HuH-7.5 (cell line): ENCODE measurements at regions not wholly inside any gene's neighbourhood (a gene's known extent, or its start where the extent isn't known, plus 50 kb on each side); places are given as distances from the start of the nearest gene placed in this dataset.
"Not testable (repeated sequence)": the region's sequence is repeated elsewhere in the genome, so short reads cannot be mapped to it uniquely, and the experiment has no call there.

Experiments used
- DNase-seq: peaks from one replicate; pipeline ENCODE4 v3.0.0; 2011; ENCODE audit warnings: low spot score

DNA sequence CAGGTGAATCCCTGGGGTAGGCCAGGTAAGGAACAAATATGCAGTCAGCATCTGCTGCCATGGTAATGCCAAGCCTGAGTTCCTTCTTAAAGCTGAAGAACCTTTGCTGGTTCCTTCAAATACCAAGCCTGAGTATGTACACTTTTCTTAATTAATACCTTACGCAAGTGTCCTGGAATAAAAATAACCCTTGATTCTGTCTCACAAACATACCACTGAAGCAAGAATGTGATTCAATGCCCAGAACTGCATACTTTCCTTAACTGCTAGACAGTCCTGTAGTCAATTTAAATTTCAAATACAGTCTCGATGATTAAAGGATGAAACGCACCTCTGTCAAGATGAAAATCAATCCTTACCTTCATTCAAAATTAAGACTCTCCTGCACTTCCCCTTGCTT lies 634.0 kb upstream of the CHRM3 start:
- DNase-seq: no peak

DNA sequence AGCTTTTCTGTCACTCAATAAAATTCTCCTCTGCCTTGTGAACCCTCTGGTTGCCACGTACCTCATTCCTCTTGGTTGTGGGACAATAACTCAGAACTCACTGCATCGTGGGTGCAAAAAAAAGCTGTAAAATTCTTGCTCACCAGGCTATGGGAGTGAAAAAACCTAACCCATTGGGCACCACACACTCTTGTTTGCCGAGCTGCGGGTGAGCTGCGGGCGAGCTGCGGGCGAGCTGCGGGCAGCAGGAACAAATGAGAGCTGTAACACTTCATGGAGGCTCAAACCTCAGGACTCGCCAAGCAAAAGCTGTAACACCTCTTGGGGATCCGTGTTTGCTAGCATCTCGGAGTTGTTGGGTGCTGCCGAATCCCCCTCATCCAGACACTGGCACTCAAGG lies 641.3 kb upstream of the CHRM3 start:
- no peak for DNase-seq

DNA sequence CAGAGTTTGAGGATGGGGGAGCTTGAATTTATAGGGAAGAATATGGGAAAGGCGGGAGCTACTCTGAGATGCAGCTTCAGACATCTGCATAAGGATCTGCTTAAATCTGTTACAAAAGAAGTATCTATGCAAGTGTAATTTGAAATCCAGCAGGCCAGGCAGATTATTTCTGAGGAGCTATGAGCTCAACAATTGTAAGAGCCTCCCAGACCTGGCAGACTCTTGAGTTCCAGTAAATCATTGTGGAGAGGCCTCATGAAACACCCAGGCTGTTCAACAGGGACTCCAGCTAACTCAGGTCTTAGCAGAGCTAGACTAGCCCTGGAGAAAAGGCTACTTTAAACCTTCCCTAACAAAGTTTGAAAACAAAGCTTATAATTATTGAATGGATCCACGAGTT lies 647.5 kb upstream of the CHRM3 start:
- no peak for DNase-seq

DNA sequence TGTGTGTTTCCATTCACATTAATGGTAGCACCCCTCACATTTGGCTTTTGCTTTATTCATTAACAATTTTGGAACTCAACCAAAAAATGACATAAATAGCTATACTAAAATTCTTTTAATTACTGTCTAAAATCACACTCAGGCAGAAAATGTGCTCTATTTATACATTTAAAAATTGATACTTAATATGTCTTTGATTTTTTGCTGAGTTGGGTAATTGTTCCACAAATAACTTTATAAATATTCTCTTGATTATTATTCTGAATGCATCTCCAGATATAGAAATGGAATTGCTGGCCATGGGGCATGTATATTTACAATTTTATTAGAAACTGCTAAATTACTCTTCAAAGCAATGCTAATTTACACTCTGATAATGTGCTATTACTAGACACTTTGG lies 658.7 kb upstream of the CHRM3 start:
- no peak for DNase-seq

DNA sequence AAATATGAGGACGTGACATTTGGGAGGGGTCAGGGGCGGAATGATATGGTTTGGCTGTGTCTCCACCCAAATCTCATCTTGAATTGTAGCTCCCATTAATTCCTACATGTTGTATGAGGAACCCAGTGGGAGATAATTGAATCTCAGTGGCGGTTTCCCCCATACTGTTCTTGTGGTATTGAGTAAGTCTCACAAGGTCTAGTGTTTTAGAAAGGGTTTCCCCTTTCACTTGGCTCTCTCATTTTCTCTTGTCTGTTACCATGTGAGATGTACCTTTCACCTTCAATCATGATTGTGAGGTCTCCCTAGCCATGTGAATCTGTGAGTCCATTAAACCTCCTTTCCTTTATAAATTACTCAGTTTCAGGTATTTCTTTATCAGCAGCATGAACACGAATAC lies 663.6 kb upstream of the CHRM3 start:
- no peak for DNase-seq

DNA sequence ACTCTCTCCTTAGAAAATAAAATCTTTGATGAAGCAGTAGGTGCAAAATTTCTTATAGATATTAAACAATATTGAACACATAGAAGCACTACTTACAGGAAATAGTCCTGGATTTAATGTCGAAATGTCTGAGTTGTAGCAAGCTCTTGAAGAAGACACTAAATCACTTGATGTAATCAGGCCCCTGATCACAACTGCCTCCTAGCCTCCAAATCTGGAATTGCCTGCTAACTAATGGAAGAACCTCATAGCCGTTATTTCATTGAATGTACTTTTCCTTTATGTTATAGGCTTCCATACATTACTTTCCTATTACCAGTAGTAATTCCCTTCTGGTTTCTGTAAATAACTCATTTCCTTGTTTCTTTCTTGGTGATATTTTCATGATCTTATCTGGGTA lies 675.7 kb upstream of the CHRM3 start:
- no peak for DNase-seq

DNA sequence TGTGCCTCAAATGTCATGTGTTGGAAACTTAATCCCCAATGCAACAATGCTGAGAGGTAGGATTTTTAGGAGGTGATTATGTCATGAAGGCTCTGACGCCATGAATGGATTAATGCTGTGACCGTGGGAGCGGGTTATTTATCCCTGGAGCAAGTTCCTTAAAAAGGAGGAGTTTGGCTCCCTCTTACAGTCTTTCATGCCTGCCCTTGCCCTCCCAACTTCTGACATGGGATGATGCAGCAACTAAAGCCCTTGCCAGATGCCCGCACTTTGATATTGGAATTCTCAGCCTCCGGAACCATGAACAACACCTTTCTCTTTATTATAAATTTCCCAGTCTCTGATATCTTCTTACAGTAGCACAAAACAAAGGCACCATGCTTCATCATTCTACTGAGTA lies 685.3 kb upstream of the CHRM3 start:
- no peak for DNase-seq

DNA sequence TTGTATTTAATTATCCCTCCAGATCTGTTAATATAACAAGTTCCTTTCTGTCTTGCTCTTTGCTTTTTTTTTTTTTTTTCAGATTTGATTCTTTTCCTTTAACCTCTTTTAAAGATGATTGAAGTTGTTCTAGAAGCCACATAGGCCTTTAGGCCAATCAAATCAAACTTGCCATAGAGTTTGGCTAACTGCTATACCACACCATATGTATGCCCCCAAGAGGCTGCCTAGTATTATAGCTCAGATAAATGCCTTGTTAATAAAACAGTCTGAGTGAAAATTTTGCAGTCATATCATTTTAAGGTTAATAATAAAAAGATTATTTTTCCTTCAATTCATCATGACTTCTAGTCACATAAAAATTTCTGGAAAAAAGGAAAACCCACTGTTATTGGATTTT lies 696.0 kb upstream of the CHRM3 start:
- no peak for DNase-seq

DNA sequence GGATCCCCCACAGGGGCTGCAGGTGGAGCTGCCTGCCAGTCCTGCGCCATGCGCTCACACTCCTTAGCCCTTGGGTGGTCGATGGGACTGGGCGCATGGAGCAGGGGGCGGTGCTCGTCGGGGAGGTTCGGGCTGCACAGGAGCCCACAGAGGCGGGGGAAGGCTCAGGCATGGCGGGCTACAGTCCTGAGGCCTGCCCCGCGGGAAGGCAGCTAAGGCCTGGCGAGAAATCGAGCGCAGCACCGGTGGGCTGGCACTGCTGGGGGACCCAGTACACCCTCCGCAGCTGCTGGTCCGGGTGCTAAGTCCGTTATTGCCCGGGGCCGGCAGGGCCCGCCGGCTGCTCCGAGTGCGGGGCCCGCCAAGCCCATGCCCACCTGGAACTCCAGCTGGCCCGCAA lies 701.8 kb upstream of the CHRM3 start:
- DNase-seq: not testable (repeated sequence)

DNA sequence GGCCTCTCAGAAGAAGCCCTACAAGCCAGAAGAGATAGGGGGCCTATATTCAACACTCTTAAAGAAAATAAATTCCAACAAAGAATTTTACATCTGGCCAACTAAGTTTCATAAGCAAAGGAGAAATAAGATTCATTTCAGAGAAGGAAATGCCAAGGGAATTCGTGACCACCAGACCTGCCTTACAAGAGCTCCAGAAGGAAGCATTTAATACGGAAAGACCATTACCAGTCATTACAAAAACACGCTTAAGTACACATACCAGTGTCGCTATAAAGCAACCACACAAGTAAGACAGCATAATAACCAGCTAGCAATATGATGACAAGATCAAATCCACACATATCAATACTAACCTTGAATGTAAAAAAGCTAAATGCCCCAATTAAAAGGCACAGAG lies 704.9 kb upstream of the CHRM3 start:
- no peak for DNase-seq

DNA sequence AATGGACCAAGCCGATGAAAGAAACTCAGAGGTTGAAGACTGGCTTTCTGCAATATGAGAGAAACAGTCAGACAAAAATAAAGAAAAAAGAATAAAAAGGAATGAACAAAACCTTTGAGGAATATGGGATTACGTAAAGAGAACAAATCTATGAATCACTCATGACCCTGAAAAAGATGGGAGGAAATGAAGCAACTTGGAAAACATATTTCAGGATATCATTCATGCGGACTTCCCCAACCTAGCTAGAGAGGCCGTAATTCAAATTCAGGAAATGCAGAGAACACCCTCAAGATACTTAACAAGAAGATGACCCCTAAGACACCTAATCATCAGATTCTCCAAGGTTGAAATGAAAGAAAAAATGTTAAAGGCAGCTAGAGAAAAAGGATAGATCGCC lies 705.3 kb upstream of the CHRM3 start:
- DNase-seq: no peak

DNA sequence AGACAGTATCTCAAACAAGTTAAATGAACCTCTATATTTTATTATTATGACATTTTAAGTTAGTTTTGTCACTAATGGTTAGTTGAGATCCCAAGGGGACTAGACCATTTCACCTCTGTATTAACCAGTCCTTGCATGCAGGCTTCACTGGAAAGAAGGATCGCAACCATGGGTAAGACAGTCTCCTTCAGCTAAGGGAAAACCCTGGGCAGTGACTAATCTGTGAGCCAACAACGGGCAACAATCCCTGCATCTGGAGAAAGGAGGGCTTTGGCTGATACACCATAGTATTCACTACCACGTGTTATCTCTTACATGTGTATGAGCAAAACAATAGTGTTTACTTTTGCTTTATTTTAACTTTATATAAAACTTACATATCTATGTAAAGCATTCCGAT lies 708.8 kb upstream of the CHRM3 start:
- DNase-seq: no peak

DNA sequence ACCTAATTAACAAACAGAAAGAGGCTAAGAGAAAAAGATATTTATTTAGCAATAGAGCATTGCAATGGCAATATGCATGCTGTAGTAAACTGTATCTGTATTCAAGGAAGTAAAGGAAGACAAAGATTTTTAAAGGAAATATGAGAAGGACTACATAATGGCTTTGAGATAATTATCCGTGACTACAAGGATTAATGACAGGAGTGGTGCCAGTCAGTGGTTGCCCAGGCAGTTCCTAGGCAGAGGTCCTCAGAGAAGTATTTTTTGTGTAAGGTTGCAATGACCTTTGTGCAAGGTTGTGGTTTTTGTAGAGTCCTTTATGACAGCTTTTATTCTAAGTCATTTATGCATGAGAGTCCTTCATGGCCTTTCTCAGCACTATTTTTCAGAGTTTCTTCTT lies 711.1 kb upstream of the CHRM3 start:
- DNase-seq: no peak

DNA sequence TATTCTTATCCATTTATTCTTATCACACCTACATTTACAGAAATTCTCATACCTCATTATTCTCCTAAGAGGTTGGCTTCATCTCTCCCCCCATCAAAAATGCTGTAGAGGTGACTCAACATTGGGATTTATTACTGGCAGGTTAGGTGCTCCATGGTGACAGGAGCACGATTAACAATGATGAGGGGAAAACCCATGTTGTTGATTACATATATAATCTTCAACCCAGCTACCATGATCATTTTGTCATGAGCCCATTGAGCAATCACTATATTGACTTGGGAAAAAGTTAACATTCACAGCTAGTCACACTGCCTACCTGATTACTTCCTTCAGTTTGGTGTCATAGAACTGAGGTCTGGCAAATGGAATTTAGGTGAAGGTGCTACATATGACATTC lies 712.1 kb upstream of the CHRM3 start:
- DNase-seq: no peak

DNA sequence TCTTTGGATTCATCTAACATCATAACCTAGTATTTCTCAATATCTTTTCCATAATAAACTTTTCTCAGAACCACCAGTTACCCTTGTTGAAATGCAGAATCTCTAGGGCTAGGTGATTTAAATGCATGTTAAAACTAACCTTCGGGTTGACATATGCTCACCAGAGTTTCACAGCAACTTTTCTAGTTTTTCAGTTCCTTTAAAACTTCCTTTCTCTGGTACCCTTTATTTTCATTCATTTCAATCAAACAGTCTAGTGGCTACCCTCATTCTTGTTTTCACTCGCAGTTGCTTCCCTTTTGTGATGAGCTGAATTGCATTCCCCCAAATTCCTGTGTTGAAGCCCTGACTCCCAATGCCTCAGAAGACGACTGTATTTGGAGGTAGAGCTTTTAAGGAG lies 712.8 kb upstream of the CHRM3 start:
- no peak for DNase-seq

DNA sequence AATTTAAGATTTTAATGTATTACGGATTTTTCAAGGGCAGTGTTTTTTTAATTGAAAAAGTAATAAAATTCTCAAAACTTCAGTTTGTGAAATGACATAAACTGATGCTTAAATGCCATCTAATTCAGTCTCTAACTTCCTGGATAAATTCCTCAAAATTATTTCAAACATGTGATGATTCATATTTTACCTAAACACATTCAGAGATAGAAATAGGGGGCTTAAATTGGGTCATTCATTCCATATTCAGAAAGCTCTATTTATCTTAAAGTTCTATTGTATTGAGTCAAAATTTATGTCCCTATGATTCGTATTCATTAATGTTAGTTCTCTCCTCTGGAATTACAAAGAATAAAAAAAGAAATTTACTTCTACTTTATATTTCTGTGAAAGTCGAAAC lies 713.6 kb upstream of the CHRM3 start:
- no peak for DNase-seq

DNA sequence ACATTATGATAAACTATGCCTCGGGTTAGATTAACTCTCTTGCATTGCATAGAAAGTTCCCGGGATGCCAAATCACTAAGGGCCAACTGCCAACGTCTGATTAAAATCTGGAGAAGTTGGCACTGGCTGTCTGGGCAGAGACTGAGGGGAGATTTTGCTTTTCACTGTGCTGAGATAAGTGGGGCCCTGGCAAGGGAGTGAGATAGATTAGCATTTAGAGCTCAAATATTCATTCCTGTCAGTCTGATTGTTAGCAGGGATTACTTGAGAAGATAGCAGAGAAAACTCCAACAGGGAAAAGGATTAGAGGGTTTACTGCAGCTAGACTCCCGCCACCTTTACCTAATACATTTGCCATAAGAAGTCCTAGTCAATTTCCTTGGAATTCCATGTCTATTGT lies 714.1 kb upstream of the CHRM3 start:
- DNase-seq: no peak

DNA sequence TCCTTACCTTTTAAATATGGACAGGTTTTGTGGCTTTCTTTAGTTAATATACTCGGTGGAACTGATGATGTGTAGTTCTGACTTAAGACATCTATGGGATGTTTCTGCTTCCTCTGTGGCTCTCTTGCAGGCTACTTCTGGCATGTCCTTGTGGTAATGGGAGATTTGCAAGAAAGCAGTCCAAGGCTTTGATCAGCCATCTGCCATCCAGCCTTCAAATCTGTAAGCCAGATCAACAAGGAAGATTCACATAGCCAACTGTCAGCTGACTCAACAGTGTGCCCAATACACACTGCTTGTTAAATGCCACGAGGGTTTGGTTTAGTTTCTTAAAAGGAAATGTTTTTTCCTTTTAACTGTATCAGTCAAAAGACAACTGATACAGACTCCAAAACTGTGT lies 722.2 kb upstream of the CHRM3 start:
- DNase-seq: no peak

DNA sequence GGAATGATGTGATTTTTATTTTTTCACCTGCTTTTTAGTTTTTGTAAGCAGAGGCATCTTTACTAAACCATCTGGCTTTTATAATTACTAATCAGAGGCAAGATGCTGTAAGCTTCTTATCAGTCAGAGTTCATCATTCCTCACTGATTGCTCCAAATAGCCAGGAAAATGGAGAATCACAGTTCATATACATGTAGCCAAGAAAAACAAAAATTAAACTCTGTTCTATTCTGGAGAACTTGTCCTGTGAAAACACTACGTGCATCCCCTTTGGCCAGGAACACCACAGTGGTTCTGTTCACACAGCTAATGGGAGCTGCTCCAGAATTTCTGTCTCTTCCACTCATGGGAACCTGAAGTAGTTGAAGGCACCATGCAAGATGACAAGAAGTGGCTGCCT lies 725.5 kb upstream of the CHRM3 start:
- no peak for DNase-seq

DNA sequence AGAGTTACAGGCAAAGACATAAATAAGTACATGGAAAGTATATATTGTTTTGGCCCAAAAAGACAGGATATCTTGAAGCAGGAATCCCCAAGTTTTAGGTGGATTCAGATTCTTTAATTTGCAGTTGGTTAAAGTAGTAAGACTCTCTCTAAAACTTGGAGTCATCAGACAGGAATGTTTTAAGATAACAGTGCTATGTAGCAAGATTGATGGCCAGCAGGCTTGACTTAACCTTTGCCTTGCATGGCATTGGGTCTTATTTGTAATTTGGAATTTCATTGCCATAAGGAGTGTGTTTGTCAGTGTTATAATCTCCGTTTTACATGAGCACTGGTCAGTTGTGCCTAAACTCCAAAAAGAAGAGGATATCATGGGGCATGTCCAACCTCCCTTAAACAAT lies 727.6 kb upstream of the CHRM3 start:
- no peak for DNase-seq

DNA sequence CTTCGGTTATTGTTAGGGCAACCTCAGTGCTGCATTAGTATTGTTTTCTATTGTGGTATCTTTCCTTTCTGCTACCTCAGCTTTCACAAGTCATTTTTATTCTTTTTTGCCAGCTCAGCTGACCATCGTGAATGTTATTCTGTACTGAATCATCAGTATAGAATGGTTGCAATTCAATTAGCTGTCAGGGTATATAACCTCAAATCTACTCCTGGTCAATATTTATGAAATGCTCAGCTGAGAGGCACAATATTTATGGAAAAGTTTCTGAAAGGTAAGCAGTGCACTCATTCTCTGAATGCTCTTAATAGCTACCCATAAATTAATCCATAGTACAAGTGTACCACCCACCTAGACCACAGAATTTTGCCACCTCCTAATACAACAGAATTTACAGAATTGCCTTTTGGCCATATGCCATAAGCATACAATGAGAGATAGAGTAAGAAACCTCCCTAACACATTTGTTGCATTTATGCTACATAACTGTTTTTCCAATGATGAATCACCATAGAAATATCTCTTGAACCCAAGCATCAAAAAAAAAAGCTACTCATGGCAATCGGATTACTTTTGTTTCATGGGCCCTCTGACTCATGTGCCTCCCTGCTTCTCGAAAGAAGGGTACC lies 732.6 kb upstream of the CHRM3 start:
- no peak for DNase-seq

DNA sequence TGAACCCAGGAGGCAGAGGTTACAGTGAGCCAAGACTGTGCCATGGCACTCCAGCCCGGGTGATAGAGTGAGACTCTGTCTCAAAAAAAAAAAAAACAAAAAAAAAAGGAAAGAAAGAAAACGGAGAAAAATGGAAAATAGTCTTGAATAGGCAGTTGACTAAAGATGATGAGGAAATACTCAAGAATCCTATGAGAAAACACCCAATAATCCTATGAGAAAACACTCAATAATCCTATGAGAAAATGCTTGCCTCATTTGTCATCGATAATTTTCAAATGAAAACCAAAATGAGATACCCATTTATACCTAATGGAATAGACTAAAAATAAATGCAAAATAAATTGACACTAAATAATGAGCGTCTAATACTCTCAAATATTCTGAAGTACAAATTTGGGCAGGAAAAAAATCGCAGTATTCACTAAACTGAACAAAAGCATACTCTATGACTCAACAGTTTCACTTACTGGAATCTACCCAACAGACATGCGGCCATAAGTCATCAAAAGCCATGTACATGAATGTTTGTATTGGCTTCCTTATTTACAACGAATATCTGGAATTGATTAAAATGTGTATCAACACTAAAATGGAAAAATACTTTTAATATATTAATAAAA lies 733.9 kb upstream of the CHRM3 start:
- no peak for DNase-seq

DNA sequence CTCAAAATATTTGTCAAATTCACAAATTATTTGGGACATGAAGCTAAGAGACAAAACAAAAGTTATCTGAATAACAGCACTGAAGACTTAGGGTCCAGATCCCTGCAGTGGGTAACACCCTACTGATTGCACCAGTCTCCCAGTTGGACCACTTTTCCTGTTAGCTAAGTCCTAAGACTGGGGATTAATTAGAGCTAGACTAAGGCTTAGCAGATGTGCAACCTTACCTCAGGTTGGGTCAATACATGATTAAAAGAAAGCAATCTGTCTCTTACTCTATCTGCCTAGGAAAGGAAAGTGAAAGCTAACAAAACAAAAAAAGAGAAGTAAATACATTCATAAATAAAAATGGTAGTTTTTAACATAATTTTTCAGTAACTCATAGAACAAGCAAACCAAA lies 737.2 kb upstream of the CHRM3 start:
- no peak for DNase-seq

DNA sequence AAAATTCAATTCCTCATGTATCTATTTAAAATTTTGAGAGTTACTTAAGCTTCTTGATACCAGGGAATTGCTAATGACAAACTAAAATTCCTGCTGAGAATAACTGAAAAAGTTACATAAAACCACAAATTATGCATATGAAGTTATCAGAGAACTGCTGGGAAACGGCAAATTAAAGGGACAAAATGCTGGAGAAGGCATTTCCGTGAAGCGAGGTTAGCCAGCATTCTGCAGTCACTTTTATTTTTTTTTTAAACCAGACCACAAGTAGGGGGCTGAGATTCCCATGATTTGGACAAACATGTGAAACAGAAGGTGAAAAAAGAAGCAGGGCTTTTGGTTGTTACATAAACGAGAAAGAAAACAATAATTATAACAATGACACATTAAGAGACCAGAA lies 737.6 kb upstream of the CHRM3 start:
- DNase-seq: no peak

DNA sequence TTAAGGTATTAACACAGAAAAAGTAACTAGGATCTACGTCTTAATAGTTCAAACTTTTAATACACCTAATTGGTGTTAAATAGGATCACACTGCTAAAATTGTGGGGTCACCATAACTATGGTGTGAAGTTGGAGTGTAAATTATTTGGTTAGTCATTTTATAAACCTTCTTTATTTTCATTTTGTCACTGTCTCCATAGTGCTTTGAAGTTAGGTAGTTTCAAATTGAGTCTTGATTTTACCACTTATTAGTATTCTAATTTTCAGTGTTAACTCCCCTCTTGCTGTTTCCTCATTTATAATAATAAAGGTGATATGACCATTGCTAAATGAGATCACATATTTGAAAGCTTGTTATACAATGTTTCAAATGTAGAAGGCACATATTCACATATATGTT lies 738.1 kb upstream of the CHRM3 start:
- DNase-seq: no peak
